NB4 (cell line): ENCODE measurements at regions not wholly inside any gene's neighbourhood (a gene's known extent, or its start where the extent isn't known, plus 50 kb on each side); places are given as distances from the start of the nearest gene placed in this dataset.

ENCODE experiments used
- DNase-seq: peaks from one replicate; pipeline ENCODE4 v3.0.0; 2010; ENCODE audit warnings: low read depth
- H3K4me3 ChIP-seq: one replicate; pipeline ENCODE4 v1.5.1; 2011; ENCODE audit warnings: mild to moderate bottlenecking, low read depth, low read length, moderate library complexity
- MAX ChIP-seq: IDR thresholded peaks from 2 replicates; pipeline ENCODE4 v1.6.1; 2011; ENCODE audit warnings: low read depth, low read length
- MYC ChIP-seq: IDR thresholded peaks from 2 replicates; pipeline ENCODE4 v1.6.1; 2011; ENCODE audit warnings: low read depth, low read length
- POLR2A ChIP-seq: IDR thresholded peaks from 2 replicates; pipeline ENCODE4 v1.6.1; 2011; ENCODE audit warnings: mild to moderate bottlenecking; ENCODE audit not compliant: insufficient read length; ENCODE audit errors: extremely low read depth
- TF ChIP-seq, protein P1 (sequence below): IDR thresholded peaks from one replicate; pipeline ENCODE4 v1.5.1; 2012; ENCODE audit warnings: low read depth, low read length

DNA sequence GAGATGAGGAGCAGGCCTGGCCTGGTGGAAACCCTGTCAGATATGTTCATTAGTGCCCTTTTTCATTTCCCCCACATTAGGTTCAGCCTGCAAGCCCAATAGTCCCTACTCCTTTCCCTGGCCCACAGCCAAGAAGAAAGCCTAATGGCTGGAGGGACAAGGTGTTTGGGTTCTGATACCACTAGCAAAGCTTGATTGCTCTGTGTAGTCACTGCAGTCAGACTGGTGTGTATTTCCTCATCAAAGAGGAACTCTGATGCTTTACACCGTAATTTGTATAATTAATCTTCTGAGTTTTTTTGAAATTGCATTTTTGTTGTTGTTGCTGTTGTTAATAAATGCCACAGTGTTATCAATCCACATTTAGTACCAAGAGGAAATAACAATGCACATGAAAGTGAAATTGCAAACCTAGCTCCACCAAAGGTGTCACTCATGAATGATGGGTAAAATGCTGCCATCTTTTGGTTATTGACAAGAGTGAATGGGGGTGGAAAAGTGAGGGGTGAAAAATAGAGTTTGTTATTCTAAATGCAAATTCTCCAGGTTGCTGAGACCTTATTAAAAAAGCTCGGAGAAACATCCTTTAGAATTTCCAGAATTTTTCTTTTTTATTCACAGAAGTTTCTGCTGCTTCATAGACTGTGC lies 320.2 kb upstream of the POU3F2 start:
- TF ChIP-seq MYC (no peak), POLR2A (no peak), MAX (no peak)
- TF ChIP-seq, protein P1, sequence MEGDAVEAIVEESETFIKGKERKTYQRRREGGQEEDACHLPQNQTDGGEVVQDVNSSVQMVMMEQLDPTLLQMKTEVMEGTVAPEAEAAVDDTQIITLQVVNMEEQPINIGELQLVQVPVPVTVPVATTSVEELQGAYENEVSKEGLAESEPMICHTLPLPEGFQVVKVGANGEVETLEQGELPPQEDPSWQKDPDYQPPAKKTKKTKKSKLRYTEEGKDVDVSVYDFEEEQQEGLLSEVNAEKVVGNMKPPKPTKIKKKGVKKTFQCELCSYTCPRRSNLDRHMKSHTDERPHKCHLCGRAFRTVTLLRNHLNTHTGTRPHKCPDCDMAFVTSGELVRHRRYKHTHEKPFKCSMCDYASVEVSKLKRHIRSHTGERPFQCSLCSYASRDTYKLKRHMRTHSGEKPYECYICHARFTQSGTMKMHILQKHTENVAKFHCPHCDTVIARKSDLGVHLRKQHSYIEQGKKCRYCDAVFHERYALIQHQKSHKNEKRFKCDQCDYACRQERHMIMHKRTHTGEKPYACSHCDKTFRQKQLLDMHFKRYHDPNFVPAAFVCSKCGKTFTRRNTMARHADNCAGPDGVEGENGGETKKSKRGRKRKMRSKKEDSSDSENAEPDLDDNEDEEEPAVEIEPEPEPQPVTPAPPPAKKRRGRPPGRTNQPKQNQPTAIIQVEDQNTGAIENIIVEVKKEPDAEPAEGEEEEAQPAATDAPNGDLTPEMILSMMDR: no peak
- DNase-seq: no peak
- H3K4me3 ChIP-seq: no peak overlapping the region

- DNase-seq: no peak
- H3K4me3 ChIP-seq: no peak overlapping the region
- TF ChIP-seq POLR2A (no peak), MYC (no peak), MAX (no peak)
- TF ChIP-seq, protein P1: no peak
Measured at GRCh38 chr6:98514796-98515195, 319.6 kb upstream of the POU3F2 start.

- H3K4me3 ChIP-seq: no peak overlapping the region
- no peak for TF ChIP-seq MYC
- TF ChIP-seq POLR2A: no peak
- TF ChIP-seq, protein P1: no peak
- no peak for TF ChIP-seq MAX
- DNase-seq: no peak
Measured at GRCh38 chr6:98516206-98516605, 318.2 kb upstream of the POU3F2 start.

GRCh38 chr6:98516866-98517265 lies 317.5 kb upstream of the POU3F2 start:
- no peak for DNase-seq
- H3K4me3 ChIP-seq: no peak overlapping the region
- TF ChIP-seq MYC: no peak
- TF ChIP-seq POLR2A: no peak
- TF ChIP-seq, protein P1: no peak
- TF ChIP-seq MAX: no peak

DNA sequence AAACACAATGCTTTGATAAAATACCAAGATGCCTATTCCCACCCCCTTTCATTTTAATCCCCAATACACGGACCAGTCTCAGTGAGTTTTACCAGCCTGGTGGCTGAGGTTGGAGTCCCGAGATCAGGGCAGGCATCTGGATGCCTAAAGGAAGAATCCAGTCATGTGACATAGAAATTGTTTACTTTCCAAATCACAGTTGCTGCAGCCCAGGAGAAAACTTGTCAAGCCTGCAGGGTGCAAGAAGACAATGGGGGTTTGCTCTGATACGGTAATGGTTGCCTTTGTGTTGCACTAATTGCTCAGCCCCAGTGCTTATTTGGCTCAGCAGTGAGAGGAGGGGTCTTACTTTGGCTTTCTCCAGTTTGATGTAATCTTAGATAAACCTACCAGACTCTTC lies 308.5 kb upstream of the POU3F2 start:
- DNase-seq: no peak
- no peak overlapping the region for H3K4me3 ChIP-seq
- TF ChIP-seq, protein P1: no peak
- TF ChIP-seq MAX (no peak), POLR2A (no peak), MYC (no peak)

GRCh38 chr6:98526465-98526864 lies 307.9 kb upstream of the POU3F2 start:
- no peak for DNase-seq
- TF ChIP-seq POLR2A: no peak
- TF ChIP-seq MYC: no peak
- TF ChIP-seq, protein P1: no peak
- H3K4me3 ChIP-seq: no peak overlapping the region
